Ovary (tissue), 3 donors: ENCODE measurements at regions not wholly inside any gene's neighbourhood (a gene's known extent, or its start where the extent isn't known, plus 50 kb on each side); places are given as distances from the start of the nearest gene placed in this dataset.

Source experiments
- POLR2A ChIP-seq: fragments of 450-650 bp; IDR thresholded peaks from one replicate; pipeline ENCODE4 v1.6.1; 2017; ENCODE audit warnings: antibody characterized with exemption, mild to moderate bottlenecking, moderate library complexity
- TF ChIP-seq, protein P1 (sequence below), 3 donors: fragments of 450-650 bp in 2 of 3; fragments of 200-600 bp in 1 of 3; IDR thresholded peaks; one replicate each; pipeline versions ENCODE4 v1.5.1 to v1.8.0; 2016 to 2022; ENCODE audit warnings: antibody characterized with exemption in 3 of 3, mild to moderate bottlenecking in 1 of 3
- donor health status: DM: no; HTN: no; CAD: no.

GRCh38 chr5:8474569-8474930 lies 605.6 kb downstream of the MTRR start:
- TF ChIP-seq, protein P1, sequence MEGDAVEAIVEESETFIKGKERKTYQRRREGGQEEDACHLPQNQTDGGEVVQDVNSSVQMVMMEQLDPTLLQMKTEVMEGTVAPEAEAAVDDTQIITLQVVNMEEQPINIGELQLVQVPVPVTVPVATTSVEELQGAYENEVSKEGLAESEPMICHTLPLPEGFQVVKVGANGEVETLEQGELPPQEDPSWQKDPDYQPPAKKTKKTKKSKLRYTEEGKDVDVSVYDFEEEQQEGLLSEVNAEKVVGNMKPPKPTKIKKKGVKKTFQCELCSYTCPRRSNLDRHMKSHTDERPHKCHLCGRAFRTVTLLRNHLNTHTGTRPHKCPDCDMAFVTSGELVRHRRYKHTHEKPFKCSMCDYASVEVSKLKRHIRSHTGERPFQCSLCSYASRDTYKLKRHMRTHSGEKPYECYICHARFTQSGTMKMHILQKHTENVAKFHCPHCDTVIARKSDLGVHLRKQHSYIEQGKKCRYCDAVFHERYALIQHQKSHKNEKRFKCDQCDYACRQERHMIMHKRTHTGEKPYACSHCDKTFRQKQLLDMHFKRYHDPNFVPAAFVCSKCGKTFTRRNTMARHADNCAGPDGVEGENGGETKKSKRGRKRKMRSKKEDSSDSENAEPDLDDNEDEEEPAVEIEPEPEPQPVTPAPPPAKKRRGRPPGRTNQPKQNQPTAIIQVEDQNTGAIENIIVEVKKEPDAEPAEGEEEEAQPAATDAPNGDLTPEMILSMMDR (IDR thresholded peaks at IDR 0.05): no peak
- TF ChIP-seq POLR2A: no peak
